ENCODE measurements at regions not wholly inside any gene's neighbourhood (a gene's known extent, or its start where the extent isn't known, plus 50 kb on each side); places are given as distances from the start of the nearest gene placed in this dataset.

DNA sequence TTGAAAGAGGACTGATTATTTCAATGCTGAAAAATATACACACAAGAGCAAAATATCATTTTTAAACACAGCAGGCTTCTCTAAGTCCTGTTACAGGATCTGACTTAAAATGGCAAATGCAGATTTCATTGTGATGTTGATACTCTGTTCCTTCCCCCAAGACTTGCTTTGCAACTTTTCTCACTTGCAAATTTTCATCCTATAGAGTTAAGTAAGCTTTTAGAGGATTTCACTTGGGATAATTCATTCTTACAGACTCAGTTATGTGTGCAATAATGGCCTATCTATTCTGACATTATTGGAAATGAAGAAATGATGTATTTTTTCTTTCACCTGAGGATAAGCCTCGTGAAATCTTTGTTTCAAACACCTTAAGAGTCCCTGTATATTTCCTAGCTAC, 2403.2 kb downstream of the ARAP2 start (continued):
- TF ChIP-seq, protein P1, sequence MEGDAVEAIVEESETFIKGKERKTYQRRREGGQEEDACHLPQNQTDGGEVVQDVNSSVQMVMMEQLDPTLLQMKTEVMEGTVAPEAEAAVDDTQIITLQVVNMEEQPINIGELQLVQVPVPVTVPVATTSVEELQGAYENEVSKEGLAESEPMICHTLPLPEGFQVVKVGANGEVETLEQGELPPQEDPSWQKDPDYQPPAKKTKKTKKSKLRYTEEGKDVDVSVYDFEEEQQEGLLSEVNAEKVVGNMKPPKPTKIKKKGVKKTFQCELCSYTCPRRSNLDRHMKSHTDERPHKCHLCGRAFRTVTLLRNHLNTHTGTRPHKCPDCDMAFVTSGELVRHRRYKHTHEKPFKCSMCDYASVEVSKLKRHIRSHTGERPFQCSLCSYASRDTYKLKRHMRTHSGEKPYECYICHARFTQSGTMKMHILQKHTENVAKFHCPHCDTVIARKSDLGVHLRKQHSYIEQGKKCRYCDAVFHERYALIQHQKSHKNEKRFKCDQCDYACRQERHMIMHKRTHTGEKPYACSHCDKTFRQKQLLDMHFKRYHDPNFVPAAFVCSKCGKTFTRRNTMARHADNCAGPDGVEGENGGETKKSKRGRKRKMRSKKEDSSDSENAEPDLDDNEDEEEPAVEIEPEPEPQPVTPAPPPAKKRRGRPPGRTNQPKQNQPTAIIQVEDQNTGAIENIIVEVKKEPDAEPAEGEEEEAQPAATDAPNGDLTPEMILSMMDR (IDR thresholded peaks at IDR 0.05; ENCODE audit: control extremely low read depth in 1 of 3, insufficient read depth in 1 of 3, low read depth in 1 of 3, low read length in 3 of 3), result no peak
- TF ChIP-seq JUND (IDR thresholded peaks at IDR 0.05; ENCODE audit: low read length) (no peak), HDAC2 (IDR thresholded peaks at IDR 0.05; ENCODE audit: borderline replicate concordance in 1 of 2, low read depth in 2 of 2, low read length in 2 of 2) (no peak), SRF (IDR thresholded peaks at IDR 0.05; ENCODE audit: low read depth, low read length) (no peak), SIX5 (IDR thresholded peaks at IDR 0.05; ENCODE audit: low read depth, low read length) (no peak), RNF2 (IDR thresholded peaks at IDR 0.05; ENCODE audit: borderline replicate concordance, low read depth, low read length, missing control alignments, poor library complexity, severe bottlenecking) (no peak), SAP30 (IDR thresholded peaks at IDR 0.05; ENCODE audit: insufficient read depth, insufficient replicate concordance, low read length) (no peak), POU5F1 (IDR thresholded peaks at IDR 0.05; ENCODE audit: low read depth, low read length) (no peak)
